Activated CD4-positive, alpha-beta memory T cell treated with anti-CD3 and anti-CD28 coated beads for 36 hours (primary cell): ENCODE measurements at regions not wholly inside any gene's neighbourhood (a gene's known extent, or its start where the extent isn't known, plus 50 kb on each side); places are given as distances from the start of the nearest gene placed in this dataset.
"Not testable (repeated sequence)": the region's sequence is repeated elsewhere in the genome, so short reads cannot be mapped to it uniquely, and the experiment has no call there.

ENCODE experiments used
- CTCF ChIA-PET: fragments of 350-600 bp; sonication (Branson Sonifier 250); formaldehyde crosslinking; loops from one replicate; lab custom pipeline; 2021; ENCODE audit warnings: antibody characterized with exemption, inconsistent platforms; lab: Charles Lee
- POLR2A ChIA-PET: fragments of 350-600 bp; sonication (Branson Sonifier 250); formaldehyde crosslinking; loops from one replicate; lab custom pipeline; 2021; ENCODE audit warnings: antibody characterized with exemption; lab: Charles Lee
- DNase-seq: peaks from one replicate; pipeline ENCODE4 v3.0.0-alpha.2; 2020
- H3K27ac Mint-ChIP-seq: one replicate; pipeline ENCODE4 v1.8.0; 2021; ENCODE audit warnings: mixed read lengths
- H3K27me3 Mint-ChIP-seq: one replicate; pipeline ENCODE4 v1.8.0; 2021; ENCODE audit warnings: mixed read lengths
- H3K36me3 Mint-ChIP-seq: one replicate; pipeline ENCODE4 v1.8.0; 2021; ENCODE audit warnings: mixed read lengths
- H3K4me1 Mint-ChIP-seq: one replicate; pipeline ENCODE4 v1.8.0; 2021; ENCODE audit warnings: low read depth, mixed read lengths
- H3K4me3 Mint-ChIP-seq: one replicate; pipeline ENCODE4 v1.8.0; 2021; ENCODE audit warnings: mild to moderate bottlenecking, mixed read lengths
- H3K9me3 Mint-ChIP-seq: one replicate; pipeline ENCODE4 v1.8.0; 2021; ENCODE audit warnings: mixed read lengths
- intact Hi-C: fragments of 100-400 bp; cut with micrococcal nuclease; formaldehyde crosslinking; loops from one replicate; pipeline ENCODE4 v1.15.1; 2023

- POLR2A ChIA-PET: no interaction called here
- Mint-ChIP-seq H3K27ac (no peak overlapping the region), H3K36me3 (no peaks in the 10 kb centered on the region), H3K27me3 (peaks cover 3% of the 10 kb centered on the region), H3K4me1 (peaks cover 6% of the 10 kb centered on the region), H3K4me3 (no peak overlapping the region), H3K9me3 (no peaks in the 10 kb centered on the region)
- no peak for DNase-seq
- CTCF ChIA-PET: interaction anchor here (1.1 to 7.3 kb wide), 4 partner anchors 120 to 478 kb away, joined by 3 to 66 read pairs (median 21); no protein-coding TSS in a partner anchor
- intact Hi-C loops: no loop called here
Measured at GRCh38 chr12:93981411-93981810, 167.0 kb upstream of the PLXNC1 start.

- H3K27ac Mint-ChIP-seq: no peak overlapping the region
- H3K4me3 Mint-ChIP-seq: no peak overlapping the region
- ChIA-PET CTCF (interaction anchor here (1.2 to 7.3 kb wide), 4 partner anchors 119 to 480 kb away, joined by 4 to 66 read pairs (median 12); no protein-coding TSS in a partner anchor), POLR2A (interaction anchor here (1.0 to 1.6 kb wide), 2 partner anchors 93 to 120 kb away, joined by 3 read pairs; no protein-coding TSS in a partner anchor)
- peak; percentile 45 for DNase-seq
- no peaks in the 10 kb centered on the region for H3K36me3 Mint-ChIP-seq
- intact Hi-C loops: loop anchor here (1.0 kb wide), 1 partner anchor 119 kb away; no protein-coding TSS in a partner anchor
- H3K27me3 Mint-ChIP-seq: peaks cover 3% of the 10 kb centered on the region
- peaks cover 6% of the 10 kb centered on the region for H3K4me1 Mint-ChIP-seq
- H3K9me3 Mint-ChIP-seq: no peaks in the 10 kb centered on the region
Measured at GRCh38 chr12:93982771-93983315, 165.5 kb upstream of the PLXNC1 start.

- Mint-ChIP-seq H3K9me3 (no peaks in the 10 kb centered on the region), H3K27ac (no peak overlapping the region), H3K4me1 (peaks cover 6% of the 10 kb centered on the region), H3K4me3 (no peak overlapping the region), H3K27me3 (peaks cover 3% of the 10 kb centered on the region), H3K36me3 (no peaks in the 10 kb centered on the region)
- ChIA-PET POLR2A (no interaction called here), CTCF (interaction anchor here (2.3 to 7.3 kb wide), 3 partner anchors 117 to 481 kb away, joined by 10 to 66 read pairs (median 14); no protein-coding TSS in a partner anchor)
- DNase-seq: no peak
- intact Hi-C loops: no loop called here
Measured at GRCh38 chr12:93984005-93984404, 164.4 kb upstream of the PLXNC1 start.

DNA sequence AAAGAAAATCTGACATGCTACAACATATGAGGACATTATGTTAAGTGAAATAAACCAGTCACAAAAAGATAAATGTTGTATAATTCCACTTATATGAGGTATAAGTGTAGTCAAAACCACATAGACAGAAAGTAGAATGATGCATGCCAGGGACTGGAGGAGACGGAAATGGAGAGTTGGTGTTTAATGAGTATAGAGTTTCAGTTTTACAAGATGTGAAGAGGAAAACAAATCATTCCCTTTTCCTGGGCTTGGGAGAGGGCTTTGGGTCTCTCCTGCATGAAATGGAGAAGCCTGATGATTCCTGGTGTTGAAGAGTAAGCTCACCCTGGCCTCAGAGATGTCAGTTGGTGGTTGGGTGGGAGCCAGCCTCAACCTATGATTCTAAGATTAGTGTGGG, 158.4 kb upstream of the PLXNC1 start:
- POLR2A ChIA-PET: no interaction called here

GRCh38 chr12:93990832-93991803, 157.3 kb upstream of the PLXNC1 start:
- H3K4me3 Mint-ChIP-seq: no peak overlapping the region
- ChIA-PET CTCF (interaction anchor here (0.7 kb wide), 1 partner anchor 111 kb away, joined by 3 read pairs; no protein-coding TSS in a partner anchor), POLR2A (no interaction called here)
- no peak overlapping the region for H3K27ac Mint-ChIP-seq
- peaks cover 5% of the 10 kb centered on the region for H3K27me3 Mint-ChIP-seq
- H3K9me3 Mint-ChIP-seq: no peaks in the 10 kb centered on the region
- no peaks in the 10 kb centered on the region for H3K36me3 Mint-ChIP-seq
- DNase-seq: no peak
- H3K4me1 Mint-ChIP-seq: no peaks in the 10 kb centered on the region
- intact Hi-C loops: no loop called here

More for the DNA sequence above, 158.4 kb upstream of the PLXNC1 start:
- Mint-ChIP-seq H3K4me3 (no peak overlapping the region), H3K36me3 (no peaks in the 10 kb centered on the region), H3K27me3 (peaks cover 5% of the 10 kb centered on the region), H3K9me3 (no peaks in the 10 kb centered on the region), H3K27ac (no peak overlapping the region), H3K4me1 (no peaks in the 10 kb centered on the region)
- CTCF ChIA-PET: no interaction called here
- no peak for DNase-seq
- intact Hi-C loops: no loop called here

GRCh38 chr12:93991829-93992461, 156.4 kb upstream of the PLXNC1 start:
- no peak for DNase-seq
- ChIA-PET CTCF (interaction anchor here (0.7 kb wide), 1 partner anchor 110 kb away, joined by 3 read pairs; no protein-coding TSS in a partner anchor), POLR2A (no interaction called here)
- Mint-ChIP-seq H3K4me3 (no peak overlapping the region), H3K36me3 (no peaks in the 10 kb centered on the region), H3K9me3 (no peaks in the 10 kb centered on the region), H3K4me1 (no peaks in the 10 kb centered on the region), H3K27me3 (peaks cover 5% of the 10 kb centered on the region), H3K27ac (no peak overlapping the region)
- intact Hi-C loops: no loop called here

DNA sequence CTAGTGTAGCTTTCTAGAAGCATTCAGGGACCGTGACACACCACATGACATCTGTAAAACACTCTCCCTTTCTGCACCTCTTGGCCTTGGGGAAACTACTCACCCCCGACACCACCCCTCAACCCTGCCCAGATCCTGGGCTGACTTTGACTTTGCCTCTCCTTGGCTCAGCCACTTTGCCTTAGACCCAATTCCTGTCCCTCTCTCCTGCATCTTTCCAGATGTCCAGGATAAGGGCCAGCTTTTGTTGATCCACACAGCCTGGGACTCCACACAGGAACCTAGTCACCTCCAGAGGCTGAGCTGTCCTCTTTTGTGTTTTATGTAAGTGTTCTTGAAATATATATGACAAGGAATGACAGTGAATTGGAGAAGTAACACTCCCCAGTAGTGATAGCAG, 153.7 kb upstream of the PLXNC1 start:
- H3K27me3 Mint-ChIP-seq: peaks cover 5% of the 10 kb centered on the region
- CTCF ChIA-PET: interaction anchor here (2.2 kb wide), 1 partner anchor 108 kb away, joined by 8 read pairs; no protein-coding TSS in a partner anchor

GRCh38 chr12:93996321-93996720, 152.1 kb upstream of the PLXNC1 start:
- no peak overlapping the region for H3K27ac Mint-ChIP-seq
- intact Hi-C loops: no loop called here
- CTCF ChIA-PET: interaction anchor here (1.4 to 2.2 kb wide), 2 partner anchors 105 to 106 kb away, joined by 4 to 8 read pairs; no protein-coding TSS in a partner anchor

More for the DNA sequence above, 153.7 kb upstream of the PLXNC1 start:
- intact Hi-C loops: no loop called here
- Mint-ChIP-seq H3K9me3 (peaks cover 15% of the 10 kb centered on the region), H3K27ac (no peak overlapping the region), H3K4me3 (no peak overlapping the region), H3K36me3 (no peaks in the 10 kb centered on the region), H3K4me1 (no peaks in the 10 kb centered on the region)
- no peak for DNase-seq
- POLR2A ChIA-PET: no interaction called here

DNA sequence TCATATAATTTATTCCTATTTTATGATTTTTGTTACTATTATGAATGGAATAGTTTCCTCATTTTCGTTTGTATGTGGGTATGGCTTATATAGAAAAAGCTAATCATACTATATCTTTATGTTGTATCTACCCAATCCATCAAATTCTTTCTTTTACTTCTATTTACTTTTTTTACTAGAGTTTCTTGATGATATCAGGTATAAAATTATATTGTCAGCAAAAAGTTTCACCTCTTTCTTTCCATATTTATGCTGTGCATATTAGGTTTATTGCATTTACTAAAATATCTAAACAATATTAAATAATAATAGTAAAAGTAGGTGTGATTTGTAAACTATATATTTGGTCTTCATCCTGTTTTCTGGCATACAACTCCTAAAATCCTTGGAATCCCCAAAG, 146.7 kb upstream of the PLXNC1 start:
- no peak for DNase-seq
- intact Hi-C loops: no loop called here
- Mint-ChIP-seq H3K4me1 (no peaks in the 10 kb centered on the region), H3K27me3 (no peaks in the 10 kb centered on the region), H3K36me3 (no peaks in the 10 kb centered on the region), H3K27ac (no peak overlapping the region), H3K9me3 (peaks cover 31% of the 10 kb centered on the region), H3K4me3 (no peak overlapping the region)
- ChIA-PET POLR2A (no interaction called here), CTCF (interaction anchor here (0.6 to 1.0 kb wide), 2 partner anchors 100 to 432 kb away, joined by 3 to 5 read pairs; no protein-coding TSS in a partner anchor)

More at GRCh38 chr12:93996321-93996720, 152.1 kb upstream of the PLXNC1 start:
- H3K4me3 Mint-ChIP-seq: no peak overlapping the region
- DNase-seq: no peak
- H3K9me3 Mint-ChIP-seq: peaks cover 15% of the 10 kb centered on the region
- H3K4me1 Mint-ChIP-seq: no peaks in the 10 kb centered on the region
- POLR2A ChIA-PET: no interaction called here
- no peaks in the 10 kb centered on the region for H3K36me3 Mint-ChIP-seq
- H3K27me3 Mint-ChIP-seq: peaks cover 2% of the 10 kb centered on the region

DNA sequence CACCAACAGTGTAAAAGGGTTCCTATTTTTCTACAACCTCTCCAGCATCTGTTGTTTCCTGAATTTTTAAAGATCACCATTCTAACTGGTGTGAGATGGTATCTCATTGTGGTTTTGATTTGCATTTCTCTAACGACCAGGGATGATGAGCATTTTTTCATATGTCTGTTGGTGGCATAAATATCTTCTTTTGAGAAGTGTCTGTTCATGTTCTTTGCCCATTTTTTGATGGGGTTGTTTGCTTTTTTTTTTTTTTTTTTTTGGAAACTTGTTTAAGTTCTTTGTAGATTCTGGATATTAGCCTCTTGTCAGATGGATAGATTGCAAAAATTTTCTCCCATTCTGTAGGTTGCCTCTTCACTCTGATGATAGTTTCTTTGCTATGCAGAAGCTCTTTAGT, 145.5 kb upstream of the PLXNC1 start:
- H3K4me1 Mint-ChIP-seq, H3K4me3 Mint-ChIP-seq, H3K27ac Mint-ChIP-seq, CTCF ChIA-PET, H3K27me3 Mint-ChIP-seq, DNase-seq, intact Hi-C loops, POLR2A ChIA-PET, H3K36me3 Mint-ChIP-seq: not testable (repeated sequence)
- H3K9me3 Mint-ChIP-seq: peaks cover 30% of the 10 kb centered on the region

DNA sequence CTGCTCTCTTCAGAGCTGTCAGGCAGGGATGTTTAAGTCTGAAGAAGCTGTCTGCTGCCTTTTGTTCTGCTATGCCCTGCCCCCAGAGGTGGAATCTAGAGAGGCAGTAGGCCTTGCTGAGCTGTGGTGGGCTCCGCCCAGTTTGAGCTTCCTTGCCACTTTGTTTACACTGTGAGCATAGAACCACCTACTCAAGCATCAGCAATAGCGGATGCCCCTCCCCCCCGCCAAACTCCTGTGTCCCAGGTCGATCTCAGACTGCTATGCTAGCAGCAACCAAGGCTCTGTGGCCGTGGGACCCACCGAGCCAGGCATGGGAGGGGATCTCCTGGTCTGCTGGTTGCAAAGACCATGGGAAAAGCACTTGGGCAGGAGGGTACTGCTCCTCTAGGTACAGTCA, 140.5 kb upstream of the PLXNC1 start:
- POLR2A ChIA-PET, CTCF ChIA-PET: not testable (repeated sequence)

More for the DNA sequence above, 140.5 kb upstream of the PLXNC1 start:
- H3K4me3 Mint-ChIP-seq, H3K27me3 Mint-ChIP-seq, H3K36me3 Mint-ChIP-seq, H3K27ac Mint-ChIP-seq, intact Hi-C loops: not testable (repeated sequence)
- DNase-seq: peak; percentile 60
- Mint-ChIP-seq H3K4me1 (peaks cover 12% of the 10 kb centered on the region), H3K9me3 (peaks cover 16% of the 10 kb centered on the region)
